B cell (primary cell): ENCODE measurements at regions not wholly inside any gene's neighbourhood (a gene's known extent, or its start where the extent isn't known, plus 50 kb on each side); places are given as distances from the start of the nearest gene placed in this dataset.

Source experiments
- ATAC-seq: fragments of 200-7000 bp; cut with Tn5 transposase; one replicate; pipeline ENCODE4 v1.10.0; 2021; ENCODE audit warnings: low read depth, mild to moderate bottlenecking, moderate number of reproducible peaks, moderate library complexity
- CTCF ChIA-PET: fragments of 350-600 bp; sonication (Branson Sonifier 250); formaldehyde crosslinking; loops from one replicate; lab custom pipeline; 2021; ENCODE audit warnings: antibody characterized with exemption, inconsistent platforms; lab: Charles Lee
- POLR2A ChIA-PET: fragments of 350-600 bp; sonication (Branson Sonifier 250); formaldehyde crosslinking; loops from one replicate; lab custom pipeline; 2021; ENCODE audit warnings: antibody characterized with exemption; lab: Charles Lee
- DNase-seq: peaks from one replicate; pipeline ENCODE4 v3.0.0; 2013
- H2AFZ ChIP-seq: 2 replicates; pipeline ENCODE4 v1.6.1; 2012; ENCODE audit warnings: mild to moderate bottlenecking, low read depth, low read length; ENCODE audit not compliant: insufficient read depth, poor library complexity, severe bottlenecking
- H3K27ac ChIP-seq, 2 donors: 1 replicate in 1 of 2; 2 replicates in 1 of 2; pipeline ENCODE4 v1.5.1; 2012 to 2013; ENCODE audit warnings: low read length in 2 of 2, mild to moderate bottlenecking in 2 of 2, moderate library complexity in 1 of 2
- H3K27me3 ChIP-seq, 4 experiments: fragments of 200-600 bp in 1 of 4; sonication (generic) in 1 of 4; replicated peaks in 1 of 4; 1 replicate in 2 of 4; 2 replicates in 2 of 4; pipeline versions ENCODE4 v1.6.1 to v1.7.0; 2013 to 2016; ENCODE audit warnings: low read length in 3 of 4, mild to moderate bottlenecking in 2 of 4, mixed read lengths in 1 of 4, moderate library complexity in 1 of 4; ENCODE audit not compliant: insufficient read depth in 4 of 4, control insufficient read depth in 3 of 4; ENCODE audit errors: control extremely low read depth in 1 of 4
- H3K36me3 ChIP-seq, 2 experiments: replicated peaks in 1 of 2; 1 replicate in 1 of 2; 2 replicates in 1 of 2; pipeline versions ENCODE4 v1.6.1 to v1.7.1; 2013; ENCODE audit warnings: low read length in 1 of 2; ENCODE audit not compliant: insufficient read depth in 2 of 2, control insufficient read depth in 1 of 2; ENCODE audit errors: control extremely low read depth in 1 of 2, extremely low read depth in 1 of 2
- H3K4me1 ChIP-seq, 2 donors: fragments of 200-600 bp in 1 of 2; sonication (generic) in 1 of 2; 1 replicate in 1 of 2; 2 replicates in 1 of 2; pipeline versions ENCODE4 v1.5.1 to v1.6.1; 2013 to 2017; ENCODE audit warnings: low read length in 2 of 2; ENCODE audit not compliant: control insufficient read depth in 2 of 2, insufficient read depth in 2 of 2
- H3K4me2 ChIP-seq: replicated peaks from 2 replicates; pipeline ENCODE3; 2012; ENCODE audit warnings: mild to moderate bottlenecking, low read depth, low read length; ENCODE audit not compliant: poor library complexity, severe bottlenecking
- H3K4me3 ChIP-seq, 5 experiments: fragments of 200-600 bp in 1 of 5; sonication (generic) in 1 of 5; 1 replicate in 3 of 5; 2 replicates in 2 of 5; pipeline versions ENCODE4 v1.5.1 to v1.7.0; 2011 to 2016; ENCODE audit warnings: low read length in 4 of 5, mild to moderate bottlenecking in 4 of 5, low read depth in 2 of 5, control low read depth in 1 of 5, moderate library complexity in 1 of 5; ENCODE audit not compliant: insufficient read depth in 1 of 5; ENCODE audit errors: control extremely low read depth in 1 of 5, extremely low read depth in 1 of 5
- H3K79me2 ChIP-seq: fragments of 200-600 bp; sonication (generic); one replicate; pipeline ENCODE4 v1.6.0; 2016; ENCODE audit warnings: low read length; ENCODE audit not compliant: control insufficient read depth, insufficient read depth
- H3K9ac ChIP-seq: fragments of 200-600 bp; sonication (generic); 2 replicates; pipeline ENCODE4 v1.6.1; 2017; ENCODE audit warnings: mild to moderate bottlenecking, low read length, moderate library complexity
- H3K9me3 ChIP-seq, 3 donors: one replicate each; pipeline versions ENCODE4 v1.6.1 to v1.7.1; 2013; ENCODE audit warnings: low read length in 2 of 3; ENCODE audit not compliant: control insufficient read depth in 2 of 3, insufficient read depth in 1 of 3; ENCODE audit errors: control extremely low read depth in 1 of 3
- H4K20me1 ChIP-seq: 2 replicates; pipeline ENCODE4 v1.6.0; 2012; ENCODE audit warnings: mild to moderate bottlenecking, low read length; ENCODE audit not compliant: insufficient read depth, control insufficient read depth, poor library complexity, severe bottlenecking
- H3K27ac Mint-ChIP-seq: one replicate; pipeline ENCODE4 v1.8.0; 2021; ENCODE audit warnings: mixed read lengths
- H3K27me3 Mint-ChIP-seq: one replicate; pipeline ENCODE4 v1.8.0; 2021; ENCODE audit warnings: mixed read lengths
- H3K4me1 Mint-ChIP-seq: one replicate; pipeline ENCODE4 v1.8.0; 2021; ENCODE audit warnings: mixed read lengths
- H3K4me3 Mint-ChIP-seq: one replicate; pipeline ENCODE4 v1.8.0; 2021; ENCODE audit warnings: mixed read lengths
- H3K9me3 Mint-ChIP-seq: one replicate; pipeline ENCODE4 v1.8.0; 2022; ENCODE audit warnings: mixed read lengths; ENCODE audit not compliant: insufficient read depth
- EZH2 ChIP-seq: IDR thresholded peaks from 2 replicates; pipeline ENCODE4 v1.6.1; 2012; ENCODE audit warnings: borderline replicate concordance, low read depth, mild to moderate bottlenecking, moderate library complexity, low read length; ENCODE audit not compliant: insufficient read depth, poor library complexity, severe bottlenecking
- WGBS: methylation state at CpG from one replicate; pipeline ENCODE4 v1.1.5; 2013; ENCODE audit warnings: missing lambda C conversion rate; ENCODE audit not compliant: insufficient coverage; 5-methylcytosine and 5-hydroxymethylcytosine counted together
- intact Hi-C: fragments of 100-400 bp; cut with micrococcal nuclease; formaldehyde crosslinking; loops from one replicate; pipeline ENCODE4 v1.10.0; 2022
- TF ChIP-seq, protein P1 (sequence below): fragments of 200-600 bp; IDR thresholded peaks from one replicate; pipeline ENCODE4 v1.8.0; 2022; ENCODE audit warnings: antibody characterized with exemption, mild to moderate bottlenecking

DNA sequence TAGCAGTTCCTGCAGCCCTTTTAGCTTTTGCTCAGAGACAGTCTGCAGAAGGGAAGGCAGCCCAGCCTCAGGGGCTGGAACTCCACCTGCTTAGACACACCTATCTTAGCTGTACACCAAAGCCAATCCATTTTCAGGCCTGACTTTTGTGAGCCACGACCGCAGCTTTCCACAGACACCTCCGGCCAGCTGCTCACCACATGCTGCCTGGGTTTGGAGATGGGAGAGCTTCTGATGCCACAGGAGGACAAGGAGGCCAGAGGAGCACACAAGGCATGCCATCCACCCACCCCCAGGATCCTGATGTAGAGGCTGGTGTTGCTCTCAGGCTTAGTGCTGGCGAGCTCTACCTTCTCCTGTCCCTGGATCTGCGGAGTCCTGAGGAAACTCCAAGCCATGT is 141.8 kb upstream of the NALF2 start:
- H3K79me2 ChIP-seq, result no peaks in the 10 kb centered on the region
- H4K20me1 ChIP-seq, result no peaks in the 10 kb centered on the region
- H3K9me3 Mint-ChIP-seq, result no peaks in the 10 kb centered on the region
- no peaks in the 10 kb centered on the region for H3K27me3 Mint-ChIP-seq
- H3K27me3 ChIP-seq, result no peaks in the 10 kb centered on the region
- no peak for TF ChIP-seq EZH2
- TF ChIP-seq, protein P1, sequence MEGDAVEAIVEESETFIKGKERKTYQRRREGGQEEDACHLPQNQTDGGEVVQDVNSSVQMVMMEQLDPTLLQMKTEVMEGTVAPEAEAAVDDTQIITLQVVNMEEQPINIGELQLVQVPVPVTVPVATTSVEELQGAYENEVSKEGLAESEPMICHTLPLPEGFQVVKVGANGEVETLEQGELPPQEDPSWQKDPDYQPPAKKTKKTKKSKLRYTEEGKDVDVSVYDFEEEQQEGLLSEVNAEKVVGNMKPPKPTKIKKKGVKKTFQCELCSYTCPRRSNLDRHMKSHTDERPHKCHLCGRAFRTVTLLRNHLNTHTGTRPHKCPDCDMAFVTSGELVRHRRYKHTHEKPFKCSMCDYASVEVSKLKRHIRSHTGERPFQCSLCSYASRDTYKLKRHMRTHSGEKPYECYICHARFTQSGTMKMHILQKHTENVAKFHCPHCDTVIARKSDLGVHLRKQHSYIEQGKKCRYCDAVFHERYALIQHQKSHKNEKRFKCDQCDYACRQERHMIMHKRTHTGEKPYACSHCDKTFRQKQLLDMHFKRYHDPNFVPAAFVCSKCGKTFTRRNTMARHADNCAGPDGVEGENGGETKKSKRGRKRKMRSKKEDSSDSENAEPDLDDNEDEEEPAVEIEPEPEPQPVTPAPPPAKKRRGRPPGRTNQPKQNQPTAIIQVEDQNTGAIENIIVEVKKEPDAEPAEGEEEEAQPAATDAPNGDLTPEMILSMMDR, result no peak
- no CpG with 5 or more reads among the region's 5 CpGs for WGBS
- no peaks in the 10 kb centered on the region for H3K4me1 Mint-ChIP-seq
- POLR2A ChIA-PET, result no interaction called here
- H3K4me3 Mint-ChIP-seq, result no peak overlapping the region
- ATAC-seq, result no peak
- no peak overlapping the region for H3K4me3 ChIP-seq
- DNase-seq, result no peak
- H3K4me2 ChIP-seq, result no peak overlapping the region
- H3K27ac ChIP-seq, result no peak overlapping the region
- no peaks in the 10 kb centered on the region for H3K36me3 ChIP-seq
- CTCF ChIA-PET, result no interaction called here
- H3K4me1 ChIP-seq, result no peaks in the 10 kb centered on the region
- H3K9me3 ChIP-seq, result no peaks in the 10 kb centered on the region
- no peak overlapping the region for H2AFZ ChIP-seq
- intact Hi-C loops, result no loop called here
- no peak overlapping the region for H3K9ac ChIP-seq
- H3K27ac Mint-ChIP-seq, result no peak overlapping the region

DNA sequence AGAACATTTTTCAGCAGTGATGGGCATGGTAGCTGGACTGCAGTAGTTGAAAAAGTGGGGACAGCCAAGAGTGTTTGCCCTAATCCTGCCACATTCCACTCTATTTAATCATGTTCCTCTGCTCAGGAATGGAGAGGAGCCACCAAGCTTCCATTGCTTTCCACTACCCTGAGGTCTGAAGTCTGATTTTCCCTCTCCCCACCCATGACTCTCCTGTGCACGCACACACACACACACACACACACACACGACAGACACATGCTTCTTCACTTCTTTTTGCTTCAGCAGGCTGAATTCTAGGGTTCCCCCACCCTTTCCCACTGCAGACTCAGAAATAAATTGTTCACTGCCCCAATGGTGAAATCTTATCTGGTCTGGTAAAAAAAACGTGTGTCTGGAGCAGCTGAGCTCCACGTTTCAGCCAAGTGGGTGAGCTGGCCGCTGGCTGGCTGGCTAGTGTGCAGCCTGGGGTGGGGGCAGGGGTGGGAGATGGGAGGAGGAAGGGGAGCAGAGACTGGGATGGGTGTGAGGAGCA is 142.7 kb upstream of the NALF2 start:
- Histone ChIP-seq H2AFZ (no peak overlapping the region), H3K4me1 (no peaks in the 10 kb centered on the region), H3K27me3 (no peaks in the 10 kb centered on the region), H3K27ac (no peak overlapping the region), H3K36me3 (no peaks in the 10 kb centered on the region), H3K4me3 (no peak overlapping the region), H3K79me2 (no peaks in the 10 kb centered on the region), H4K20me1 (no peaks in the 10 kb centered on the region), H3K9ac (no peak overlapping the region), H3K9me3 (no peaks in the 10 kb centered on the region), H3K4me2 (no peak overlapping the region)
- POLR2A ChIA-PET, result no interaction called here
- Mint-ChIP-seq H3K4me3 (no peak overlapping the region), H3K9me3 (no peaks in the 10 kb centered on the region), H3K4me1 (no peaks in the 10 kb centered on the region), H3K27me3 (no peaks in the 10 kb centered on the region), H3K27ac (no peak overlapping the region)
- ATAC-seq (no peak), DNase-seq (no peak)
- 75% methylated on average over 2 of the region's 5 CpGs for WGBS
- CTCF ChIA-PET, result no interaction called here
- TF ChIP-seq, protein P1, result no peak
- no peak for TF ChIP-seq EZH2
- intact Hi-C loops, result no loop called here
